Psoas muscle (tissue), 7 donors: ENCODE measurements at regions not wholly inside any gene's neighbourhood (a gene's known extent, or its start where the extent isn't known, plus 50 kb on each side); places are given as distances from the start of the nearest gene placed in this dataset.

Experiments
- ATAC-seq, 4 donors: fragments of 200-7000 bp; cut with Tn5 transposase; one replicate each; pipeline ENCODE4 v1.9.1; 2020; ENCODE audit warnings: moderate library complexity in 3 of 4, mild to moderate bottlenecking in 2 of 4
- DNase-seq, 2 donors: peaks; one replicate each; pipeline ENCODE4 v3.0.0-alpha.2; 2020
- H3K27ac ChIP-seq: fragments of 200-600 bp; one replicate; pipeline ENCODE4 v1.8.0; 2022
- H3K27me3 ChIP-seq, 3 donors: fragments of 200-600 bp in 1 of 3; one replicate each; pipeline versions ENCODE4 v1.6.1 to v1.8.0; 2013 to 2022; ENCODE audit warnings: low read length in 2 of 3, mild to moderate bottlenecking in 2 of 3, moderate library complexity in 1 of 3; ENCODE audit not compliant: insufficient read depth in 3 of 3
- H3K36me3 ChIP-seq, 2 donors: fragments of 200-600 bp in 1 of 2; one replicate each; pipeline versions ENCODE4 v1.6.1 to v1.8.0; 2013 to 2022; ENCODE audit warnings: low read depth in 1 of 2, mild to moderate bottlenecking in 1 of 2, moderate library complexity in 1 of 2; ENCODE audit not compliant: insufficient read depth in 1 of 2
- H3K4me1 ChIP-seq: fragments of 200-600 bp; one replicate; pipeline ENCODE4 v1.8.0; 2022
- H3K4me3 ChIP-seq: fragments of 200-600 bp; one replicate; pipeline ENCODE4 v1.8.0; 2022; ENCODE audit warnings: mild to moderate bottlenecking
- H3K9me3 ChIP-seq: fragments of 200-600 bp; one replicate; pipeline ENCODE4 v1.8.0; 2022
- CTCF ChIP-seq: fragments of 200-600 bp; IDR thresholded peaks from one replicate; pipeline ENCODE4 v1.8.0; 2022; ENCODE audit warnings: antibody characterized with exemption
- WGBS, 3 donors: extraction: QIAGEN DNeasy Blood & Tissue Kit; methylation state at CpG; one replicate each; pipeline versions ENCODE4 v1.1.6 to v1.1.7; 2013; 5-methylcytosine and 5-hydroxymethylcytosine counted together
- intact Hi-C, 2 donors: fragments of 100-400 bp; cut with DNase I; formaldehyde crosslinking; loops; one replicate each; pipeline versions ENCODE4 v1.11.0 to v1.14.2; 2022
- donor health status: healthy with polysubstance abuse.
- donor health status: DM: no; HTN: no; CAD: no; lungs with moderate emphysema.
- donor health status: Bipolar disorder and iron deficiency.
- donor health status: healthy.
- donor health status: DM: yes; HTN: yes; CAD: no.
- donor health status: DM: no; HTN: no; CAD: no.
- donor health status: DM: yes; HTN: yes; CAD: no.

- H3K36me3 ChIP-seq = no peaks in the 10 kb centered on the region
- no peaks in the 10 kb centered on the region for H3K27me3 ChIP-seq
- 75 to 85% (median 84%) methylated on average over 3 of the region's 3 CpGs for WGBS, 3 donors
- H3K27ac ChIP-seq = no peak overlapping the region
- intact Hi-C loops = no loop called here
- ATAC-seq (no peak), DNase-seq (no peak)
- no peaks in the 10 kb centered on the region for H3K9me3 ChIP-seq
- no peak for TF ChIP-seq CTCF
- H3K4me1 ChIP-seq = no peaks in the 10 kb centered on the region
- H3K4me3 ChIP-seq = no peak overlapping the region
Observed at GRCh38 chr9:79013715-79014610, 557.8 kb upstream of the TLE4 start.

- Histone ChIP-seq H3K4me3 (no peak overlapping the region), H3K9me3 (no peaks in the 10 kb centered on the region), H3K36me3 (no peaks in the 10 kb centered on the region), H3K27me3 (no peaks in the 10 kb centered on the region), H3K27ac (no peak overlapping the region), H3K4me1 (no peaks in the 10 kb centered on the region)
- no peak for TF ChIP-seq CTCF
- intact Hi-C loops = no loop called here
- no peak for DNase-seq
- 40 to 56% (median 41%) methylated on average over 5 of the region's 5 CpGs for WGBS, 3 donors
- no peak for ATAC-seq
Observed at GRCh38 chr9:79014929-79015699, 556.7 kb upstream of the TLE4 start.

GRCh38 chr9:79015951-79016350 lies 555.8 kb upstream of the TLE4 start:
- DNase-seq (no peak), ATAC-seq (no peak)
- WGBS, 3 donors = 84 to 91% (median 89%) methylated on average over 4 of the region's 4 CpGs
- Histone ChIP-seq H3K4me3 (no peak overlapping the region), H3K4me1 (no peaks in the 10 kb centered on the region), H3K36me3 (no peaks in the 10 kb centered on the region), H3K27me3 (no peaks in the 10 kb centered on the region), H3K9me3 (no peaks in the 10 kb centered on the region), H3K27ac (no peak overlapping the region)
- no peak for TF ChIP-seq CTCF
- intact Hi-C loops = no loop called here

- 58 to 66% (median 63%) methylated on average over 5 of the region's 5 CpGs for WGBS, 3 donors
- Histone ChIP-seq H3K27me3 (no peaks in the 10 kb centered on the region), H3K9me3 (no peaks in the 10 kb centered on the region), H3K27ac (no peak overlapping the region), H3K36me3 (no peaks in the 10 kb centered on the region), H3K4me3 (no peak overlapping the region), H3K4me1 (no peaks in the 10 kb centered on the region)
- intact Hi-C loops = no loop called here
- TF ChIP-seq CTCF = no peak
- no peak for DNase-seq
- ATAC-seq = no peak
Observed at GRCh38 chr9:79020276-79020675, 551.5 kb upstream of the TLE4 start.
